Activated naive CD4-positive, alpha-beta T cell treated with anti-CD3 and anti-CD28 coated beads for 36 hours (primary cell): ENCODE measurements at regions not wholly inside any gene's neighbourhood (a gene's known extent, or its start where the extent isn't known, plus 50 kb on each side); places are given as distances from the start of the nearest gene placed in this dataset.
"Not testable (repeated sequence)": the region's sequence is repeated elsewhere in the genome, so short reads cannot be mapped to it uniquely, and the experiment has no call there.

Experiments used
- CTCF ChIA-PET: fragments of 350-600 bp; sonication (Branson Sonifier 250); formaldehyde crosslinking; loops from one replicate; lab custom pipeline; 2021; ENCODE audit warnings: antibody characterized with exemption; lab: Charles Lee
- DNase-seq: peaks from one replicate; pipeline ENCODE4 v3.0.0-alpha.2; 2020
- H3K27ac Mint-ChIP-seq: one replicate; pipeline ENCODE4 v1.8.0; 2021; ENCODE audit warnings: mild to moderate bottlenecking, mixed read lengths
- H3K27me3 Mint-ChIP-seq: one replicate; pipeline ENCODE4 v1.8.0; 2021; ENCODE audit warnings: low read depth, mixed read lengths
- H3K36me3 Mint-ChIP-seq: one replicate; pipeline ENCODE4 v1.8.0; 2021; ENCODE audit warnings: low read depth, mixed read lengths
- H3K4me1 Mint-ChIP-seq: one replicate; pipeline ENCODE4 v1.8.0; 2021; ENCODE audit warnings: low read depth, mixed read lengths
- H3K4me3 Mint-ChIP-seq: one replicate; pipeline ENCODE4 v1.8.0; 2021; ENCODE audit warnings: mild to moderate bottlenecking, moderate library complexity, mixed read lengths
- H3K9me3 Mint-ChIP-seq: one replicate; pipeline ENCODE4 v1.8.0; 2021; ENCODE audit warnings: mixed read lengths
- intact Hi-C: fragments of 100-400 bp; cut with micrococcal nuclease; formaldehyde crosslinking; loops from one replicate; pipeline ENCODE4 v1.15.1; 2023

- H3K4me1 Mint-ChIP-seq, result no peaks in the 10 kb centered on the region
- H3K27me3 Mint-ChIP-seq, result no peaks in the 10 kb centered on the region
- intact Hi-C loops, result no loop called here
- DNase-seq, result no peak
- no peaks in the 10 kb centered on the region for H3K36me3 Mint-ChIP-seq
- no peak overlapping the region for H3K4me3 Mint-ChIP-seq
- CTCF ChIA-PET, result no interaction called here
- no peak overlapping the region for H3K27ac Mint-ChIP-seq
- H3K9me3 Mint-ChIP-seq, result peaks cover 12% of the 10 kb centered on the region
Observed at GRCh38 chr17:54620399-54620978, 280.2 kb upstream of the TOM1L1 start.

DNA sequence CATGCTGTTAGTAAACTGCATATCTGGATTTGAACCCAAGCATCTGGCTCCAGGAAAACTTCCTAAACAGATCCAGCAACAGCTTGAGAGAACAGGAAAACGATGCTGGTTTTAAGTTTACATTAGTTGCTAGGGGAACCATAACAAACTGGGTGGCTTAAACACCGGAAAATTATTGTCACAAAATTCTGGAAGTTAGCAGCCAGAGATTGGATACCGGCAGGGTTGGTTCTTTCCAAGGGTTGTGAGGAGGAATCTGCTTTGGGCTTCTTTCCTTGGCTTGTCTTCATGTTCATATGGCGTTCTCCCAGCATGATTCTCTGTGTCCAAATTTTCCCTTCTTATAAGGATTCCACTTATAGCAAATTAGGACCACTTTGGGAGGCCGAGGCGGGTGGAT is 276.9 kb upstream of the TOM1L1 start:
- Mint-ChIP-seq H3K4me1 (no peaks in the 10 kb centered on the region), H3K4me3 (no peak overlapping the region), H3K9me3 (peaks cover 5% of the 10 kb centered on the region), H3K36me3 (no peaks in the 10 kb centered on the region), H3K27ac (no peak overlapping the region), H3K27me3 (no peaks in the 10 kb centered on the region)
- intact Hi-C loops, result no loop called here
- CTCF ChIA-PET, result no interaction called here
- DNase-seq, result no peak

DNA sequence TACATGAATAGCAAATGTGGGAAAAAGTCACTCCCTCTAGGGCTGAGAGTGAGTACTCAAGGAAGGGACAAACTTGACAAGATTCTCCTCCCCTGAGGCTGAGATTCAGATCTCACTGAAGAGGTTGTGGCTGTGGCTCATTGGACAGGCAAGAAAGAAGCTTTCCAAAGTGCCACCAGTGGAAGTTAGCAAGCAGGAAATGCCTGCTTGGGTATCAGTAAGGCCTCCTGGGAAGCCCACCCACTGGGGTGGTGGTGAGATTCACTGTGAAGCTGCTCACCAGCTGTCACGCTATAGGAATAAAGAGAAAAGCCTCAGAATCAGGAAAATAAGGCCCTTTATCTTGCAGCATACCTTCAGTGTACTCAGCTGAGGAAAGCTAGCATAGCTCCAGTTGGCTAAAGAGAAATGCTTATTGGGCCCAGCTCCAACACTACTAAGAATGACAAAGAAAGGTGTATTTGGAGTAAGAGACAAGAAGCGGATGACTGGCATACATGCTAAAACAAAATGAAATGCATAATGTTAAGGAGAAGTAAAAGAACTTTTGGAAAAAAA is 274.4 kb upstream of the TOM1L1 start:
- Mint-ChIP-seq H3K9me3 (no peaks in the 10 kb centered on the region), H3K27ac (no peak overlapping the region), H3K27me3 (no peaks in the 10 kb centered on the region), H3K36me3 (no peaks in the 10 kb centered on the region), H3K4me3 (no peak overlapping the region), H3K4me1 (no peaks in the 10 kb centered on the region)
- intact Hi-C loops, result no loop called here
- DNase-seq, result no peak
- CTCF ChIA-PET, result no interaction called here

DNA sequence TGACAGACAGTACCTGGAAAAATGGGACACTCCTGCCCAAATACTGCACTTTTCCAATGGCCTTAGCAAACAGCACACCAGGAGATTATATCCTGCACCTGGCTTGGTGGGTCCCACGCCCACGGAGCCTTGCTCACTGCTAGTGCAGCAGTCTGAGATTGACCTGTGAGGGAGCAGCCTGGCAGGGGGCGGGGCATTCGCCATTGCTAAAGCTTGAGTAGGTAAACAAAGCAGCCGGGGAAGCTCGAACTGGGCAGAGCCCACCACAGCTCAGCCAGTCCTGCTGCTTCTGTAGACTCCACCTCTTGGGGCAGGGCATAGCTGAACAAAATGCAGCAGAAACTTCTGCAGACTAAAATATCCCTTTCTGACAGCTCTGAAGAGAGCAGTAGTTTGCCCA is 261.2 kb upstream of the TOM1L1 start:
- intact Hi-C loops, DNase-seq, H3K27ac Mint-ChIP-seq, CTCF ChIA-PET, H3K4me1 Mint-ChIP-seq, H3K27me3 Mint-ChIP-seq, H3K4me3 Mint-ChIP-seq, H3K36me3 Mint-ChIP-seq: not testable (repeated sequence)
- peaks cover 19% of the 10 kb centered on the region for H3K9me3 Mint-ChIP-seq

- Mint-ChIP-seq H3K27me3 (no peaks in the 10 kb centered on the region), H3K4me1 (no peaks in the 10 kb centered on the region), H3K27ac (no peak overlapping the region), H3K4me3 (no peak overlapping the region), H3K36me3 (no peaks in the 10 kb centered on the region), H3K9me3 (peaks cover 11% of the 10 kb centered on the region)
- intact Hi-C loops, result no loop called here
- CTCF ChIA-PET, result no interaction called here
- no peak for DNase-seq
Observed at GRCh38 chr17:54662978-54663876, 237.4 kb upstream of the TOM1L1 start.

- H3K4me1 Mint-ChIP-seq, result no peaks in the 10 kb centered on the region
- H3K9me3 Mint-ChIP-seq, result peaks cover 7% of the 10 kb centered on the region
- no peaks in the 10 kb centered on the region for H3K27me3 Mint-ChIP-seq
- no peak overlapping the region for H3K27ac Mint-ChIP-seq
- no peak overlapping the region for H3K4me3 Mint-ChIP-seq
- H3K36me3 Mint-ChIP-seq, result no peaks in the 10 kb centered on the region
- intact Hi-C loops, result no loop called here
- CTCF ChIA-PET, result no interaction called here
- no peak for DNase-seq
Observed at GRCh38 chr17:54666559-54666958, 234.1 kb upstream of the TOM1L1 start.

DNA sequence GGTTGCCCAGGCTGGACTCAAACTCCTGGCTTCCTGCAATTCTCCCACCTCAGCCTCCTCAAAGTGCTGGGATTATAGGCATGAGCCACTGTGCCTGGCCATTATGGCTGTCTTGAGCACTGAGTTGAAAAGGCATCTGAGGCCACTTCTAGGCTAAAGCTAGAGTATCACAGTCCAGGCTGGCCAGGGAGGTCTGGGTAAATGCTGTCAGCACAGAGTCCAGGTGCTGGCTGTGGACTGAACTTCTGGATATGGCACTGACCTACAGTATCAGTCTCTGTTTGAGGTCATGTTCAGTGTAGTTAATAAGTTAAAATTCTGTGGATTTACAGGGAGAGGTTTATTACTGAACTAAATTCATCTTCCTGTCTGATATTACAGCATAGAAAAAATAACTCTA is 222.5 kb upstream of the TOM1L1 start:
- H3K9me3 Mint-ChIP-seq, result peaks cover 3% of the 10 kb centered on the region
- no peak overlapping the region for H3K27ac Mint-ChIP-seq
- H3K27me3 Mint-ChIP-seq, result peaks cover 2% of the 10 kb centered on the region
- intact Hi-C loops, result no loop called here
- no peak overlapping the region for H3K4me3 Mint-ChIP-seq
- H3K36me3 Mint-ChIP-seq, result no peaks in the 10 kb centered on the region
- CTCF ChIA-PET, result no interaction called here
- H3K4me1 Mint-ChIP-seq, result no peaks in the 10 kb centered on the region
- DNase-seq, result no peak

- H3K27ac Mint-ChIP-seq, result no peak overlapping the region
- intact Hi-C loops, result no loop called here
- H3K9me3 Mint-ChIP-seq, result no peaks in the 10 kb centered on the region
- no peaks in the 10 kb centered on the region for H3K27me3 Mint-ChIP-seq
- H3K4me3 Mint-ChIP-seq, result no peak overlapping the region
- DNase-seq, result no peak
- CTCF ChIA-PET, result no interaction called here
- no peaks in the 10 kb centered on the region for H3K4me1 Mint-ChIP-seq
- no peaks in the 10 kb centered on the region for H3K36me3 Mint-ChIP-seq
Observed at GRCh38 chr17:54680410-54680809, 220.2 kb upstream of the TOM1L1 start.

DNA sequence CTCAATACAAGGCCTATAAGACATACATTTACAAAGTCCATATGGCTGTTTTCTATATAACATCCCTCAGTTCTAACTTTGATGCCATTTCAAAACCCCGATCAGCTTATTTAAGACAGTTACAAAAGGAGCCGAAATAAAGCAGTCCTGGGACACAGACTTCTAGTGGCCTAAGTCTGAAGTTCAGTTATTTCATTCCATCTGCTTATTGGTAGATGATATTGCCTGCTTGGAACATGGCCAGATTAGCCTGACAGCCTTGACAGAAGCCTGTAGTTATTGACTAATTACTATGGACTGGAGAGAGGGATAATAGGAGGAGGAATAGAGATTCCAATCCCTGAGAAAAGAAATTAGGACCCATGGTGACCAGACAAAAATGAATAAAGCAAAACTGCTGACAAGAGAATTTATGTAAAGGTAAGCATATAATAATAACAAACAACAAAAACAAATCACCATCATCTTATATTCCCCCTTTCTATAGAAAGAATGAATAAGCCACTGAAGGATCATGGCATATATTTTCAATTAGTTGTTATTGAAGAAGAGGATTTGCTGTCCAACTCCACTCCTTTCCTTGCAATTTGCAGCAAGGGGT is 206.3 kb upstream of the TOM1L1 start:
- CTCF ChIA-PET, result no interaction called here
- no peak overlapping the region for H3K27ac Mint-ChIP-seq
- H3K4me1 Mint-ChIP-seq, result no peaks in the 10 kb centered on the region
- H3K4me3 Mint-ChIP-seq, result no peak overlapping the region
- H3K9me3 Mint-ChIP-seq, result no peaks in the 10 kb centered on the region
- DNase-seq, result no peak
- intact Hi-C loops, result no loop called here
- no peaks in the 10 kb centered on the region for H3K27me3 Mint-ChIP-seq
- no peaks in the 10 kb centered on the region for H3K36me3 Mint-ChIP-seq

- intact Hi-C loops, H3K4me3 Mint-ChIP-seq, H3K27ac Mint-ChIP-seq, H3K4me1 Mint-ChIP-seq, H3K36me3 Mint-ChIP-seq, DNase-seq, CTCF ChIA-PET, H3K27me3 Mint-ChIP-seq: not testable (repeated sequence)
- peaks cover 17% of the 10 kb centered on the region for H3K9me3 Mint-ChIP-seq
Observed at GRCh38 chr17:54712798-54713197, 187.9 kb upstream of the TOM1L1 start.

GRCh38 chr17:54718286-54718685 is 182.4 kb upstream of the TOM1L1 start:
- intact Hi-C loops, result no loop called here
- no peak for DNase-seq
- no peak overlapping the region for H3K4me3 Mint-ChIP-seq
- no peaks in the 10 kb centered on the region for H3K27me3 Mint-ChIP-seq
- no peaks in the 10 kb centered on the region for H3K4me1 Mint-ChIP-seq
- no peaks in the 10 kb centered on the region for H3K36me3 Mint-ChIP-seq
- no peaks in the 10 kb centered on the region for H3K9me3 Mint-ChIP-seq
- CTCF ChIA-PET, result no interaction called here
- no peak overlapping the region for H3K27ac Mint-ChIP-seq

DNA sequence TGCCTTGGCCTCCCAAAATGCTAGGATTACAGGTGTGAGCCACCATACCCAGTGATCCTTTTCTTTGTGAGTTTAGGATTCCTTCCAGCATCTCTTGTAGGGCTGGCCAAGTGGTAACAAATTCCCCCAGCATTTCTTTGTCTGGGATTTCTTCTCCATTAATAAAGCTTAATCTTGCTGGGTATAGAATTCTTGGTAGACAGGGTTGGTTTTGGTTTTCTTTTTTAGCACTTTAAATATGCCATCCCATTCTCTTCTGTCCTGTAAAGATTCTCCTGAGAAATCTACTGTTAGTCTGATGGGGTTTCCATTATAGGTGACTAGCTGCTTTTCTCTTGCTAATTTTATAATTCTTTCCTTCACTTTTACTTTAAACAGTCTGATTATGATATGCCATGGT is 173.0 kb upstream of the TOM1L1 start:
- H3K36me3 Mint-ChIP-seq, result peaks cover 2% of the 10 kb centered on the region
- no peak overlapping the region for H3K4me3 Mint-ChIP-seq
- CTCF ChIA-PET, result no interaction called here
- H3K27me3 Mint-ChIP-seq, result no peaks in the 10 kb centered on the region
- peaks cover 34% of the 10 kb centered on the region for H3K9me3 Mint-ChIP-seq
- intact Hi-C loops, result no loop called here
- DNase-seq, result no peak
- no peaks in the 10 kb centered on the region for H3K4me1 Mint-ChIP-seq
- H3K27ac Mint-ChIP-seq, result no peak overlapping the region
